B cell (primary cell): ENCODE measurements at regions not wholly inside any gene's neighbourhood (a gene's known extent, or its start where the extent isn't known, plus 50 kb on each side); places are given as distances from the start of the nearest gene placed in this dataset.

ENCODE experiments used
- ATAC-seq: fragments of 200-7000 bp; cut with Tn5 transposase; one replicate; pipeline ENCODE4 v1.10.0; 2021; ENCODE audit warnings: low read depth, mild to moderate bottlenecking, moderate number of reproducible peaks, moderate library complexity
- CTCF ChIA-PET: fragments of 350-600 bp; sonication (Branson Sonifier 250); formaldehyde crosslinking; loops from one replicate; lab custom pipeline; 2021; ENCODE audit warnings: antibody characterized with exemption, inconsistent platforms; lab: Charles Lee
- POLR2A ChIA-PET: fragments of 350-600 bp; sonication (Branson Sonifier 250); formaldehyde crosslinking; loops from one replicate; lab custom pipeline; 2021; ENCODE audit warnings: antibody characterized with exemption; lab: Charles Lee
- DNase-seq: peaks from one replicate; pipeline ENCODE4 v3.0.0; 2013
- H2AFZ ChIP-seq: 2 replicates; pipeline ENCODE4 v1.6.1; 2012; ENCODE audit warnings: mild to moderate bottlenecking, low read depth, low read length; ENCODE audit not compliant: insufficient read depth, poor library complexity, severe bottlenecking
- H3K27ac ChIP-seq, 2 donors: 1 replicate in 1 of 2; 2 replicates in 1 of 2; pipeline ENCODE4 v1.5.1; 2012 to 2013; ENCODE audit warnings: low read length in 2 of 2, mild to moderate bottlenecking in 2 of 2, moderate library complexity in 1 of 2
- H3K27me3 ChIP-seq, 4 experiments: fragments of 200-600 bp in 1 of 4; sonication (generic) in 1 of 4; replicated peaks in 1 of 4; 1 replicate in 2 of 4; 2 replicates in 2 of 4; pipeline versions ENCODE4 v1.6.1 to v1.7.0; 2013 to 2016; ENCODE audit warnings: low read length in 3 of 4, mild to moderate bottlenecking in 2 of 4, mixed read lengths in 1 of 4, moderate library complexity in 1 of 4; ENCODE audit not compliant: insufficient read depth in 4 of 4, control insufficient read depth in 3 of 4; ENCODE audit errors: control extremely low read depth in 1 of 4
- H3K36me3 ChIP-seq, 2 experiments: replicated peaks in 1 of 2; 1 replicate in 1 of 2; 2 replicates in 1 of 2; pipeline versions ENCODE4 v1.6.1 to v1.7.1; 2013; ENCODE audit warnings: low read length in 1 of 2; ENCODE audit not compliant: insufficient read depth in 2 of 2, control insufficient read depth in 1 of 2; ENCODE audit errors: control extremely low read depth in 1 of 2, extremely low read depth in 1 of 2
- H3K4me1 ChIP-seq, 2 donors: fragments of 200-600 bp in 1 of 2; sonication (generic) in 1 of 2; 1 replicate in 1 of 2; 2 replicates in 1 of 2; pipeline versions ENCODE4 v1.5.1 to v1.6.1; 2013 to 2017; ENCODE audit warnings: low read length in 2 of 2; ENCODE audit not compliant: control insufficient read depth in 2 of 2, insufficient read depth in 2 of 2
- H3K4me2 ChIP-seq: replicated peaks from 2 replicates; pipeline ENCODE3; 2012; ENCODE audit warnings: mild to moderate bottlenecking, low read depth, low read length; ENCODE audit not compliant: poor library complexity, severe bottlenecking
- H3K4me3 ChIP-seq, 5 experiments: fragments of 200-600 bp in 1 of 5; sonication (generic) in 1 of 5; 1 replicate in 3 of 5; 2 replicates in 2 of 5; pipeline versions ENCODE4 v1.5.1 to v1.7.0; 2011 to 2016; ENCODE audit warnings: low read length in 4 of 5, mild to moderate bottlenecking in 4 of 5, low read depth in 2 of 5, control low read depth in 1 of 5, moderate library complexity in 1 of 5; ENCODE audit not compliant: insufficient read depth in 1 of 5; ENCODE audit errors: control extremely low read depth in 1 of 5, extremely low read depth in 1 of 5
- H3K79me2 ChIP-seq: fragments of 200-600 bp; sonication (generic); one replicate; pipeline ENCODE4 v1.6.0; 2016; ENCODE audit warnings: low read length; ENCODE audit not compliant: control insufficient read depth, insufficient read depth
- H3K9ac ChIP-seq: fragments of 200-600 bp; sonication (generic); 2 replicates; pipeline ENCODE4 v1.6.1; 2017; ENCODE audit warnings: mild to moderate bottlenecking, low read length, moderate library complexity
- H3K9me3 ChIP-seq, 3 donors: one replicate each; pipeline versions ENCODE4 v1.6.1 to v1.7.1; 2013; ENCODE audit warnings: low read length in 2 of 3; ENCODE audit not compliant: control insufficient read depth in 2 of 3, insufficient read depth in 1 of 3; ENCODE audit errors: control extremely low read depth in 1 of 3
- H4K20me1 ChIP-seq: 2 replicates; pipeline ENCODE4 v1.6.0; 2012; ENCODE audit warnings: mild to moderate bottlenecking, low read length; ENCODE audit not compliant: insufficient read depth, control insufficient read depth, poor library complexity, severe bottlenecking
- H3K27ac Mint-ChIP-seq: one replicate; pipeline ENCODE4 v1.8.0; 2021; ENCODE audit warnings: mixed read lengths
- H3K27me3 Mint-ChIP-seq: one replicate; pipeline ENCODE4 v1.8.0; 2021; ENCODE audit warnings: mixed read lengths
- H3K4me1 Mint-ChIP-seq: one replicate; pipeline ENCODE4 v1.8.0; 2021; ENCODE audit warnings: mixed read lengths
- H3K4me3 Mint-ChIP-seq: one replicate; pipeline ENCODE4 v1.8.0; 2021; ENCODE audit warnings: mixed read lengths
- H3K9me3 Mint-ChIP-seq: one replicate; pipeline ENCODE4 v1.8.0; 2022; ENCODE audit warnings: mixed read lengths; ENCODE audit not compliant: insufficient read depth
- CTCF ChIP-seq: fragments of 200-600 bp; IDR thresholded peaks from one replicate; pipeline ENCODE4 v1.8.0; 2022; ENCODE audit warnings: antibody characterized with exemption, mild to moderate bottlenecking
- EZH2 ChIP-seq: IDR thresholded peaks from 2 replicates; pipeline ENCODE4 v1.6.1; 2012; ENCODE audit warnings: borderline replicate concordance, low read depth, mild to moderate bottlenecking, moderate library complexity, low read length; ENCODE audit not compliant: insufficient read depth, poor library complexity, severe bottlenecking
- WGBS: methylation state at CpG from one replicate; pipeline ENCODE4 v1.1.5; 2013; ENCODE audit warnings: missing lambda C conversion rate; ENCODE audit not compliant: insufficient coverage; 5-methylcytosine and 5-hydroxymethylcytosine counted together
- intact Hi-C: fragments of 100-400 bp; cut with micrococcal nuclease; formaldehyde crosslinking; loops from one replicate; pipeline ENCODE4 v1.10.0; 2022

DNA sequence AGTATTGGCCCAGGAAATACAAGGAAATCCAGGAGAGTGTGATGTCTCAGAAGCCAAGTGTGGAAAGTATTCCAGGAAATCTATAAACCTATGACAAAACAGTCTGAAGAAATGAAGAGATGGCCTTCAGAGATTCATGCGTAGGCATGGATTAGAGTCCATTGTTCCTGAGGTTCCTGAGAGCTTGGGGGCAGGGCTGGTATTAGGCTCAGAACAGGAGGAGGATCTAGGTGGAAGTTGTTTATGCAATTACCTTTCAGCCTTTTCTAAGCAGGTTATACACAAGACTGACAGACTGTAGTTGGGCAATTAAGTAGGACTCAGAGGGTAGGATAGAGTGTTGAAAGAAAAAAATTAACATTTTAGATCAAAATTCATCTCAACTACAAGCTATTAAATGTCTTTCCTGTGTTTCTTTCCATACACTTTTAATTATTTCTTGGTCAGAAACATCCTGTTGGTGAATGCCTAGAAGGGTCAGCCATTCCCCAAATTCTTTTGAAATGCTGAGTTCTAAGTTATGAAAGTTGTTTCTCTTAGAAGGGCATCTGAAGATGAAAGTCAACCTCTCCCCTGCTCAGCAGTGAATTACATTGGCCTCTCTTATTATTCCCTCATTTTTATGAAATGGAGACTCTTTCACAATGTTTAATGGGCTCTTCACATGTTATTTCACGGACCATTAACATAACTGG, 201.2 kb upstream of the MYLIP start:
- H3K9ac ChIP-seq: no peak overlapping the region
- no peaks in the 10 kb centered on the region for H4K20me1 ChIP-seq
- Mint-ChIP-seq H3K4me1 (no peaks in the 10 kb centered on the region), H3K27me3 (no peaks in the 10 kb centered on the region), H3K4me3 (no peak overlapping the region), H3K9me3 (peaks cover 11% of the 10 kb centered on the region), H3K27ac (no peak overlapping the region)
- H3K27me3 ChIP-seq: no peaks in the 10 kb centered on the region
- H3K79me2 ChIP-seq: no peaks in the 10 kb centered on the region
- POLR2A ChIA-PET: no interaction called here
- H3K4me2 ChIP-seq: no peak overlapping the region
- 100% methylated on average over 1 of the region's 2 CpGs for WGBS
- DNase-seq (no peak), ATAC-seq (no peak)
- no peaks in the 10 kb centered on the region for H3K36me3 ChIP-seq
- H3K9me3 ChIP-seq: peaks cover 0 to 25% (median 14%) of the 10 kb centered on the region in 3 donors
- no peaks in the 10 kb centered on the region for H3K4me1 ChIP-seq
- TF ChIP-seq EZH2: no peak
- TF ChIP-seq CTCF: no peak
- no peak overlapping the region for H3K27ac ChIP-seq
- H3K4me3 ChIP-seq: no peak overlapping the region
- H2AFZ ChIP-seq: no peak overlapping the region
- CTCF ChIA-PET: no interaction called here
- intact Hi-C loops: no loop called here

DNA sequence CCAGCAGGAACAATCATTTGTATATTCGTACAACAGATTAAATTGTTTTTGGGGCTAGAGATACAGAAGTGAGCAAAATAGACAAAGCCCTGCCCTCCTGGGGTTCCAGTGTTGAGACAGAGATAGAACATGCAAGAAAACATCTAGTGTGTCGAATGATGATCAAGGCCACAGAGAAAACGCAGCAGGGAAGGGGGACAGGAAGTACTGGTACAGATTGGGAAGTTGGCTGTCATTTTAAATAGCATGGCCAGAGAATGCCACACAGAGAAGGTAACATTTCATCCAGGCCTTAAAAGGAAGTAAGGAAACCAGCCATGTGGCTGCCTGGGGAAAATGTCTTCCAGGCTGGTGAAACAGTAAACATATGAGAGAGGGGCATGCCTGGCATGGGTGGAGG, 202.6 kb upstream of the MYLIP start:
- ATAC-seq (no peak), DNase-seq (no peak)
- no peaks in the 10 kb centered on the region for H3K27me3 ChIP-seq
- no peak overlapping the region for H3K4me2 ChIP-seq
- intact Hi-C loops: no loop called here
- H3K79me2 ChIP-seq: no peaks in the 10 kb centered on the region
- Mint-ChIP-seq H3K27me3 (no peaks in the 10 kb centered on the region), H3K27ac (no peak overlapping the region), H3K4me1 (no peaks in the 10 kb centered on the region), H3K4me3 (no peak overlapping the region), H3K9me3 (peaks cover 11% of the 10 kb centered on the region)
- 71% methylated on average over 3 of the region's 3 CpGs for WGBS
- no peak overlapping the region for H3K27ac ChIP-seq
- H4K20me1 ChIP-seq: no peaks in the 10 kb centered on the region
- TF ChIP-seq EZH2 (no peak), CTCF (no peak)
- H3K4me3 ChIP-seq: no peak overlapping the region
- POLR2A ChIA-PET: no interaction called here
- peaks cover 0 to 14% (median 10%) of the 10 kb centered on the region in 3 donors for H3K9me3 ChIP-seq
- H2AFZ ChIP-seq: no peak overlapping the region
- H3K4me1 ChIP-seq: no peaks in the 10 kb centered on the region
- H3K36me3 ChIP-seq: no peaks in the 10 kb centered on the region
- CTCF ChIA-PET: no interaction called here
- H3K9ac ChIP-seq: no peak overlapping the region
